ENCODE measurements at regions not wholly inside any gene's neighbourhood (a gene's known extent, or its start where the extent isn't known, plus 50 kb on each side); places are given as distances from the start of the nearest gene placed in this dataset.

GRCh38 chr5:41648996-41649395, 138.6 kb upstream of the PLCXD3 start:
- Histone ChIP-seq H3K4me1 (ENCODE audit: control insufficient read depth in 4 of 4, insufficient read depth in 4 of 4, low read length in 3 of 4) (no peaks in the 10 kb centered on the region), H3K9me3 (ENCODE audit: control insufficient read depth in 4 of 4, low read length in 3 of 4) (no peaks in the 10 kb centered on the region), H3K36me3 (ENCODE audit: control insufficient read depth in 4 of 4, insufficient read depth in 3 of 4, low read depth in 1 of 4, low read length in 3 of 4) (no peaks in the 10 kb centered on the region), H3K27ac (ENCODE audit: low read depth in 1 of 2, low read length in 2 of 2) (no peak overlapping the region), H3K4me3 (ENCODE audit: low read depth in 1 of 3, low read length in 3 of 3) (no peak overlapping the region), H3K9ac (ENCODE audit: low read depth in 1 of 2, low read length in 2 of 2) (no peak overlapping the region), H3K27me3 (ENCODE audit: control insufficient read depth in 4 of 4, insufficient read depth in 4 of 4, low read length in 3 of 4) (no peaks in the 10 kb centered on the region)
- no peak for DNase-seq (ENCODE audit: low spot score)
- 42% methylated on average over 2 of the region's 2 CpGs for WGBS
- TF ChIP-seq GABPA (IDR thresholded peaks at IDR 0.05 in 1 of 2, conservative IDR thresholded peaks at IDR 0.05 in 1 of 2) (no peak), HNF4G (IDR thresholded peaks at IDR 0.05) (no peak), JUND (IDR thresholded peaks at IDR 0.05) (no peak), MAX (IDR thresholded peaks at IDR 0.05) (no peak), REST (IDR thresholded peaks at IDR 0.05) (no peak), FOXA2 (IDR thresholded peaks at IDR 0.05) (no peak), ATF3 (IDR thresholded peaks at IDR 0.05) (no peak), CTCF (IDR thresholded peaks at IDR 0.05; ENCODE audit: low read depth, low read length, missing input control) (no peak), EGR1 (IDR thresholded peaks at IDR 0.05; ENCODE audit: low read depth in 2 of 2) (no peak), RXRA (IDR thresholded peaks at IDR 0.05) (no peak), FOXA1 (IDR thresholded peaks at IDR 0.05) (no peak), YY1 (IDR thresholded peaks at IDR 0.05) (no peak), HNF4A (conservative IDR thresholded peaks at IDR 0.05) (no peak), ZBTB33 (IDR thresholded peaks at IDR 0.05) (no peak), RAD21 (IDR thresholded peaks at IDR 0.05) (no peak), TAF1 (conservative IDR thresholded peaks at IDR 0.05) (no peak), NR2F2 (IDR thresholded peaks at IDR 0.05) (no peak)

GRCh38 chr5:41641621-41642020, 131.2 kb upstream of the PLCXD3 start:
- Histone ChIP-seq H3K9ac (ENCODE audit: low read depth in 1 of 2, low read length in 2 of 2) (no peak overlapping the region), H3K9me3 (ENCODE audit: control insufficient read depth in 4 of 4, low read length in 3 of 4) (no peaks in the 10 kb centered on the region), H3K36me3 (ENCODE audit: control insufficient read depth in 4 of 4, insufficient read depth in 3 of 4, low read depth in 1 of 4, low read length in 3 of 4) (no peaks in the 10 kb centered on the region), H3K4me1 (ENCODE audit: control insufficient read depth in 4 of 4, insufficient read depth in 4 of 4, low read length in 3 of 4) (peaks cover 6 to 34% (median 23%) of the 10 kb centered on the region in 4 donors), H3K4me3 (ENCODE audit: low read depth in 1 of 3, low read length in 3 of 3) (no peak overlapping the region), H3K27ac (ENCODE audit: low read depth in 1 of 2, low read length in 2 of 2) (no peak overlapping the region), H3K27me3 (ENCODE audit: control insufficient read depth in 4 of 4, insufficient read depth in 4 of 4, low read length in 3 of 4) (no peaks in the 10 kb centered on the region)
- 64% methylated on average over 3 of the region's 3 CpGs for WGBS
- TF ChIP-seq REST (IDR thresholded peaks at IDR 0.05) (no peak), EGR1 (IDR thresholded peaks at IDR 0.05; ENCODE audit: low read depth in 2 of 2) (no peak), HNF4A (conservative IDR thresholded peaks at IDR 0.05) (no peak), FOXA1 (IDR thresholded peaks at IDR 0.05) (no peak), RAD21 (IDR thresholded peaks at IDR 0.05) (peak; percentile 76 to 79), CTCF (IDR thresholded peaks at IDR 0.05; ENCODE audit: low read depth, low read length, missing input control) (peak; percentile 21)
- no peak for DNase-seq (ENCODE audit: low spot score)

Measured in liver (tissue), 8 donors.